WTC11 (cell line): ENCODE measurements at regions not wholly inside any gene's neighbourhood (a gene's known extent, or its start where the extent isn't known, plus 50 kb on each side); places are given as distances from the start of the nearest gene placed in this dataset.

Source experiments
- ATAC-seq: fragments of 200-7000 bp; cut with Tn5 transposase; 2 replicates; pipeline ENCODE4 v1.10.0; 2021; ENCODE audit warnings: mild to moderate bottlenecking, moderate library complexity
- CTCF ChIA-PET: fragments of 300-600 bp; sonication (Branson Sonifier 250); formaldehyde crosslinking; loops from one replicate; lab custom pipeline; 2021; ENCODE audit warnings: antibody characterized with exemption; lab: Charles Lee
- POLR2A ChIA-PET: fragments of 350-600 bp; sonication (Branson Sonifier 250); formaldehyde crosslinking; loops from one replicate; lab custom pipeline; 2021; ENCODE audit warnings: antibody characterized with exemption; lab: Charles Lee
- DNase-seq: peaks from one replicate; pipeline ENCODE4 v3.0.0; 2021; ENCODE audit warnings: low spot score
- H3K27ac Mint-ChIP-seq: 2 replicates; pipeline ENCODE4 v1.8.0; 2021; ENCODE audit warnings: mixed read lengths
- H3K27me3 Mint-ChIP-seq: 2 replicates; pipeline ENCODE4 v1.8.0; 2021; ENCODE audit warnings: low read depth, mild to moderate bottlenecking, moderate library complexity, mixed read lengths
- H3K36me3 Mint-ChIP-seq: 2 replicates; pipeline ENCODE4 v1.8.0; 2021; ENCODE audit warnings: mixed read lengths
- H3K4me1 Mint-ChIP-seq: 2 replicates; pipeline ENCODE4 v1.8.0; 2022; ENCODE audit warnings: mixed read lengths
- H3K4me3 Mint-ChIP-seq: 2 replicates; pipeline ENCODE4 v1.8.0; 2021; ENCODE audit warnings: mild to moderate bottlenecking, moderate library complexity, mixed read lengths
- H3K9me3 Mint-ChIP-seq: 2 replicates; pipeline ENCODE4 v1.8.0; 2021; ENCODE audit warnings: mixed read lengths
- AFF4 ChIP-seq: sonication (generic); formaldehyde crosslinking; IDR thresholded peaks from 2 replicates; pipeline ENCODE4 v1.8.1; 2023; ENCODE audit warnings: mild to moderate bottlenecking, missing genetic modification reagents, borderline replicate concordance
- ATF2 ChIP-seq: sonication (generic); formaldehyde crosslinking; IDR thresholded peaks from 2 replicates; pipeline ENCODE4 v1.8.1; 2022; ENCODE audit warnings: low read depth, missing genetic modification reagents, borderline replicate concordance
- CREB1 ChIP-seq: sonication (generic); formaldehyde crosslinking; IDR thresholded peaks from 2 replicates; pipeline ENCODE4 v1.8.0; 2023; ENCODE audit warnings: mild to moderate bottlenecking, missing genetic modification reagents
- ESRRA ChIP-seq: sonication (generic); formaldehyde crosslinking; IDR thresholded peaks from 2 replicates; pipeline ENCODE4 v1.8.1; 2022; ENCODE audit warnings: mild to moderate bottlenecking, missing genetic modification reagents, borderline replicate concordance
- GABPB1 ChIP-seq: sonication (generic); formaldehyde crosslinking; IDR thresholded peaks from 2 replicates; pipeline ENCODE4 v1.8.1; 2023; ENCODE audit warnings: mild to moderate bottlenecking, missing genetic modification reagents
- JUN ChIP-seq: sonication (generic); formaldehyde crosslinking; IDR thresholded peaks from 2 replicates; pipeline ENCODE4 v1.8.0; 2023; ENCODE audit warnings: mild to moderate bottlenecking, missing genetic modification reagents
- MAX ChIP-seq: sonication (generic); formaldehyde crosslinking; IDR thresholded peaks from 2 replicates; pipeline ENCODE4 v1.8.0; 2022; ENCODE audit warnings: mild to moderate bottlenecking, missing genetic modification reagents
- MYBL2 ChIP-seq: sonication (generic); formaldehyde crosslinking; IDR thresholded peaks from 2 replicates; pipeline ENCODE4 v1.8.1; 2023; ENCODE audit warnings: mild to moderate bottlenecking, moderate library complexity, missing genetic modification reagents
- NFATC4 ChIP-seq: fragments of 250-450 bp; sonication (Bioruptor Pico); IDR thresholded peaks from 2 replicates; pipeline ENCODE4 v1.9.0; 2021; ENCODE audit warnings: mild to moderate bottlenecking
- NFE2L1 ChIP-seq: sonication (generic); formaldehyde crosslinking; IDR thresholded peaks from 2 replicates; pipeline ENCODE4 v1.8.1; 2023; ENCODE audit warnings: missing genetic modification reagents
- SP1 ChIP-seq: sonication (generic); formaldehyde crosslinking; conservative IDR thresholded peaks from 2 replicates; pipeline ENCODE4 v1.8.1; 2022; ENCODE audit warnings: missing genetic modification reagents
- TEAD1 ChIP-seq: sonication (generic); formaldehyde crosslinking; IDR thresholded peaks from 2 replicates; pipeline ENCODE4 v1.8.0; 2022; ENCODE audit warnings: mild to moderate bottlenecking, missing genetic modification reagents
- TP53 ChIP-seq: sonication (generic); formaldehyde crosslinking; IDR thresholded peaks from 2 replicates; pipeline ENCODE4 v1.8.1; 2023; ENCODE audit warnings: mild to moderate bottlenecking, missing genetic modification reagents
- ZBTB21 ChIP-seq: sonication (generic); formaldehyde crosslinking; IDR thresholded peaks from 2 replicates; pipeline ENCODE4 v1.8.1; 2023; ENCODE audit warnings: mild to moderate bottlenecking, missing genetic modification reagents, borderline replicate concordance
- ZBTB43 ChIP-seq: sonication (generic); formaldehyde crosslinking; IDR thresholded peaks from 2 replicates; pipeline ENCODE4 v1.8.1; 2023; ENCODE audit warnings: mild to moderate bottlenecking, missing genetic modification reagents
- ZNF219 ChIP-seq: sonication (generic); formaldehyde crosslinking; IDR thresholded peaks from 2 replicates; pipeline ENCODE4 v1.8.0; 2023; ENCODE audit warnings: missing genetic modification reagents, mild to moderate bottlenecking, borderline replicate concordance
- ZNF425 ChIP-seq: fragments of 250-450 bp; sonication (Bioruptor Pico); conservative IDR thresholded peaks from 2 replicates; pipeline ENCODE4 v1.9.0; 2021; ENCODE audit warnings: mild to moderate bottlenecking
- ZNF532 ChIP-seq: fragments of 250-450 bp; sonication (Bioruptor Pico); IDR thresholded peaks from 2 replicates; pipeline ENCODE4 v1.9.0; 2021; ENCODE audit warnings: mild to moderate bottlenecking, borderline replicate concordance
- ZSCAN18 ChIP-seq: fragments of 250-450 bp; sonication (Bioruptor Pico); IDR thresholded peaks from 2 replicates; pipeline ENCODE4 v2.1.2; 2022; ENCODE audit warnings: mild to moderate bottlenecking, moderate library complexity

- Mint-ChIP-seq H3K4me3 (no peak overlapping the region), H3K27me3 (peaks cover 5% of the 10 kb centered on the region; the same call in 1 of the 2 replicates), H3K9me3 (peaks cover 16% of the 10 kb centered on the region), H3K36me3 (peaks cover 5% of the 10 kb centered on the region; the same call in 1 of the 2 replicates), H3K4me1 (no peaks in the 10 kb centered on the region), H3K27ac (no peak overlapping the region)
- DNase-seq = no peak
- ATAC-seq = no peak
- POLR2A ChIA-PET = no interaction called here
- TF ChIP-seq ESRRA (CRISPR knock-in tag) = no peak
- no peak for TF ChIP-seq NFE2L1 (CRISPR knock-in tag)
- no peak for TF ChIP-seq ZBTB21 (CRISPR knock-in tag)
- TF ChIP-seq CREB1 (CRISPR knock-in tag) = no peak
- TF ChIP-seq MAX (CRISPR knock-in tag) = no peak
- no peak for TF ChIP-seq TEAD1 (CRISPR knock-in tag)
- no peak for TF ChIP-seq NFATC4 (CRISPR knock-in tag)
- CTCF ChIA-PET = no interaction called here
Observed at GRCh38 chr6:51129043-51129442, 310.4 kb downstream of the TFAP2B start.

GRCh38 chr6:51137777-51138176 is 319.1 kb downstream of the TFAP2B start:
- no peak for TF ChIP-seq SP1 (CRISPR knock-in tag)
- no peak for TF ChIP-seq AFF4 (CRISPR knock-in tag)
- no peak for TF ChIP-seq MAX (CRISPR knock-in tag)
- no peak for TF ChIP-seq TP53 (CRISPR knock-in tag)
- no peak for TF ChIP-seq NFE2L1 (CRISPR knock-in tag)
- TF ChIP-seq JUN = no peak
- TF ChIP-seq ZNF219 (CRISPR knock-in tag) = no peak
- no peak for TF ChIP-seq GABPB1 (CRISPR knock-in tag)
- no peak for TF ChIP-seq ZNF532 (CRISPR knock-in tag)
- no peak for TF ChIP-seq ZNF425 (CRISPR knock-in tag)
- no peak for TF ChIP-seq MYBL2
- no peak for TF ChIP-seq ATF2 (CRISPR knock-in tag)
- no peak for TF ChIP-seq ZSCAN18
- no peak for TF ChIP-seq ZBTB43 (CRISPR knock-in tag)
- Mint-ChIP-seq H3K27ac (no peak overlapping the region), H3K4me1 (no peaks in the 10 kb centered on the region), H3K27me3 (no peaks in the 10 kb centered on the region), H3K36me3 (peaks cover 10% of the 10 kb centered on the region; the same call in 1 of the 2 replicates), H3K9me3 (peaks cover 28% of the 10 kb centered on the region), H3K4me3 (no peak overlapping the region)
- no peak for DNase-seq
- POLR2A ChIA-PET = no interaction called here
- CTCF ChIA-PET = no interaction called here
- ATAC-seq = no peak
